AG04450 (cell line): ENCODE measurements at regions not wholly inside any gene's neighbourhood (a gene's known extent, or its start where the extent isn't known, plus 50 kb on each side); places are given as distances from the start of the nearest gene placed in this dataset.

Source experiments
- CTCF ChIA-PET: fragments of 300-600, 350-600 bp; formaldehyde crosslinking; extraction: SDS; loops from one replicate; lab custom pipeline; 2022; ENCODE audit warnings: antibody characterized with exemption, inconsistent platforms; lab: Charles Lee
- POLR2A ChIA-PET: fragments of 350-600 bp; formaldehyde crosslinking; extraction: SDS; loops from one replicate; lab custom pipeline; 2021; ENCODE audit warnings: antibody characterized with exemption, inconsistent platforms; lab: Yijun Ruan, JAX
- DNase-seq: peaks from one replicate; pipeline ENCODE4 v3.0.0-alpha.2; 2011; ENCODE audit warnings: low read depth, low spot score
- H3K27ac ChIP-seq: one replicate; pipeline ENCODE4 v1.5.1; 2012; ENCODE audit warnings: low read depth, low read length, control low read depth
- H3K27me3 ChIP-seq: one replicate; pipeline ENCODE4 v1.6.0; 2012; ENCODE audit warnings: low read length; ENCODE audit not compliant: control insufficient read depth, insufficient read depth
- H3K4me3 ChIP-seq: 2 replicates; pipeline ENCODE4 v1.5.1; 2011; ENCODE audit warnings: mild to moderate bottlenecking, low read depth, low read length, control low read depth
- H3K9me3 ChIP-seq: 2 replicates; pipeline ENCODE4 v1.5.1; 2012; ENCODE audit warnings: low read length; ENCODE audit not compliant: control insufficient read depth, insufficient read depth
- TF ChIP-seq, protein P1 (sequence below): IDR thresholded peaks from 2 replicates; pipeline ENCODE4 v1.5.1; 2011; ENCODE audit warnings: low read depth, low read length, control low read depth, inconsistent platforms

DNA sequence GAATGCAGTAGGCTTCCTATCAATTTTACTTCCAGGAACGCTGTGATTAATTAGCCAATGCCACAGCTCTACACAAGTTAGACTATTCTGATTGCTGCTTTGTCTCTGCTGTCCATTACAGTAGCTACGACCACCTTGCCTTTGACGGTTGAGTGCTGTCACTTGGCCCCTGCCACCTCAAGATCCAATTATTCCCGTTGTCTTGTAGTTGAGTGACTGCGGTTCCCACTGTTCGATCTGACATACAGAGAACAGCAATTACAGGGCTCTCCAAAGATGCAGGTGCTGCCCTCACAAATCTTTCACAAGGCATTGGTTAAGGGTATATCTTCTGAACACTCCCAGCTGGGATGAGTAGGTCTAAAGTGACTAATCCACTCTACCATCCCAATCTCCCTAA, 393.4 kb upstream of the KIF2A start:
- DNase-seq: no peak
- Histone ChIP-seq H3K27ac (no peak overlapping the region), H3K27me3 (no peaks in the 10 kb centered on the region), H3K4me3 (no peak overlapping the region), H3K9me3 (no peaks in the 10 kb centered on the region; the same call in 1 of the 2 replicates)
- TF ChIP-seq, protein P1, sequence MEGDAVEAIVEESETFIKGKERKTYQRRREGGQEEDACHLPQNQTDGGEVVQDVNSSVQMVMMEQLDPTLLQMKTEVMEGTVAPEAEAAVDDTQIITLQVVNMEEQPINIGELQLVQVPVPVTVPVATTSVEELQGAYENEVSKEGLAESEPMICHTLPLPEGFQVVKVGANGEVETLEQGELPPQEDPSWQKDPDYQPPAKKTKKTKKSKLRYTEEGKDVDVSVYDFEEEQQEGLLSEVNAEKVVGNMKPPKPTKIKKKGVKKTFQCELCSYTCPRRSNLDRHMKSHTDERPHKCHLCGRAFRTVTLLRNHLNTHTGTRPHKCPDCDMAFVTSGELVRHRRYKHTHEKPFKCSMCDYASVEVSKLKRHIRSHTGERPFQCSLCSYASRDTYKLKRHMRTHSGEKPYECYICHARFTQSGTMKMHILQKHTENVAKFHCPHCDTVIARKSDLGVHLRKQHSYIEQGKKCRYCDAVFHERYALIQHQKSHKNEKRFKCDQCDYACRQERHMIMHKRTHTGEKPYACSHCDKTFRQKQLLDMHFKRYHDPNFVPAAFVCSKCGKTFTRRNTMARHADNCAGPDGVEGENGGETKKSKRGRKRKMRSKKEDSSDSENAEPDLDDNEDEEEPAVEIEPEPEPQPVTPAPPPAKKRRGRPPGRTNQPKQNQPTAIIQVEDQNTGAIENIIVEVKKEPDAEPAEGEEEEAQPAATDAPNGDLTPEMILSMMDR: no peak
- CTCF ChIA-PET: no interaction called here
- POLR2A ChIA-PET: no interaction called here

GRCh38 chr5:61915646-61916045, 390.4 kb upstream of the KIF2A start:
- H3K27me3 ChIP-seq: no peaks in the 10 kb centered on the region
- TF ChIP-seq, protein P1: no peak
- ChIA-PET POLR2A (no interaction called here), CTCF (no interaction called here)
- no peak overlapping the region for H3K27ac ChIP-seq
- no peaks in the 10 kb centered on the region; the same call in 1 of the 2 replicates for H3K9me3 ChIP-seq
- no peak overlapping the region for H3K4me3 ChIP-seq
- no peak for DNase-seq

- ChIA-PET POLR2A (no interaction called here), CTCF (no interaction called here)
- no peak for DNase-seq
- H3K27me3 ChIP-seq: no peaks in the 10 kb centered on the region
- no peaks in the 10 kb centered on the region; the same call in 1 of the 2 replicates for H3K9me3 ChIP-seq
- no peak overlapping the region for H3K27ac ChIP-seq
- TF ChIP-seq, protein P1: no peak
- H3K4me3 ChIP-seq: no peak overlapping the region
Observed at GRCh38 chr5:61916621-61917620, 389.1 kb upstream of the KIF2A start.

- ChIA-PET POLR2A (no interaction called here), CTCF (no interaction called here)
- no peak for DNase-seq
Observed at GRCh38 chr5:61918611-61919010, 387.4 kb upstream of the KIF2A start.

GRCh38 chr5:61919920-61920319, 386.1 kb upstream of the KIF2A start:
- H3K27me3 ChIP-seq: no peaks in the 10 kb centered on the region
- DNase-seq: no peak
- CTCF ChIA-PET: no interaction called here
- H3K27ac ChIP-seq: no peak overlapping the region
- H3K4me3 ChIP-seq: no peak overlapping the region
- POLR2A ChIA-PET: no interaction called here
- no peaks in the 10 kb centered on the region for H3K9me3 ChIP-seq
- TF ChIP-seq, protein P1: no peak

More at GRCh38 chr5:61918611-61919010, 387.4 kb upstream of the KIF2A start:
- Histone ChIP-seq H3K4me3 (no peak overlapping the region), H3K9me3 (no peaks in the 10 kb centered on the region), H3K27me3 (no peaks in the 10 kb centered on the region), H3K27ac (no peak overlapping the region)
- TF ChIP-seq, protein P1: no peak
